ENCODE measurements at regions not wholly inside any gene's neighbourhood (a gene's known extent, or its start where the extent isn't known, plus 50 kb on each side); places are given as distances from the start of the nearest gene placed in this dataset.

GRCh38 chr2:190742431-190742830, 93.5 kb downstream of the NAB1 start:
- no peak for TF ChIP-seq EZH2 (IDR thresholded peaks at IDR 0.05; ENCODE audit: borderline replicate concordance, insufficient read depth, low read depth, low read length, poor library complexity, severe bottlenecking)
- TF ChIP-seq CTCF (IDR thresholded peaks at IDR 0.05) = no peak

All from B cell (primary cell).